HG03469 (cell line): ENCODE measurements at regions not wholly inside any gene's neighbourhood (a gene's known extent, or its start where the extent isn't known, plus 50 kb on each side); places are given as distances from the start of the nearest gene placed in this dataset.
"Not testable (repeated sequence)": the region's sequence is repeated elsewhere in the genome, so short reads cannot be mapped to it uniquely, and the experiment has no call there.

Experiments
- ATAC-seq: cut with Tn5 transposase; IDR thresholded peaks from one replicate; pipeline ENCODE4 v1.9.1; 2021; ENCODE audit warnings: mild to moderate bottlenecking, moderate library complexity, moderate number of reproducible peaks; ENCODE audit not compliant: unreplicated experiment

GRCh38 chr5:143898916-143899591 is 87.1 kb downstream of the HMHB1 start:
- ATAC-seq, result no peak

GRCh38 chr5:143908959-143909358 is 97.0 kb downstream of the HMHB1 start:
- ATAC-seq, result no peak

- no peak for ATAC-seq
Observed at GRCh38 chr5:143913008-143913752, 101.2 kb downstream of the HMHB1 start.

- ATAC-seq, result no peak
Observed at GRCh38 chr5:143914756-143915155, 102.8 kb downstream of the HMHB1 start.

GRCh38 chr5:143916451-143916850 is 104.5 kb downstream of the HMHB1 start:
- no peak for ATAC-seq

- no peak for ATAC-seq
Observed at GRCh38 chr5:143918961-143919360, 107.0 kb downstream of the HMHB1 start.

- no peak for ATAC-seq
Observed at GRCh38 chr5:143920772-143921171, 108.8 kb downstream of the HMHB1 start.

GRCh38 chr5:143921525-143922311 is 109.8 kb downstream of the HMHB1 start:
- no peak for ATAC-seq

- ATAC-seq, result no peak
Observed at GRCh38 chr5:143922718-143923117, 110.8 kb downstream of the HMHB1 start.

GRCh38 chr5:143923634-143924266 is 111.8 kb downstream of the HMHB1 start:
- no peak for ATAC-seq

GRCh38 chr5:143924311-143924978 is 112.5 kb downstream of the HMHB1 start:
- no peak for ATAC-seq

- not testable (repeated sequence) for ATAC-seq
Observed at GRCh38 chr5:143924979-143925325, 113.0 kb downstream of the HMHB1 start.

- no peak for ATAC-seq
Observed at GRCh38 chr5:143929486-143929885, 117.5 kb downstream of the HMHB1 start.

- no peak for ATAC-seq
Observed at GRCh38 chr5:143930561-143930960, 118.6 kb downstream of the HMHB1 start.

- no peak for ATAC-seq
Observed at GRCh38 chr5:143931476-143931875, 119.5 kb downstream of the HMHB1 start.

GRCh38 chr5:143931986-143932385 is 120.0 kb downstream of the HMHB1 start:
- no peak for ATAC-seq

GRCh38 chr5:143932584-143932983 is 120.6 kb downstream of the HMHB1 start:
- no peak for ATAC-seq

- no peak for ATAC-seq
Observed at GRCh38 chr5:143933451-143933850, 121.5 kb downstream of the HMHB1 start.

GRCh38 chr5:143934821-143935220 is 122.9 kb downstream of the HMHB1 start:
- ATAC-seq, result no peak

GRCh38 chr5:143938230-143938629 is 126.3 kb downstream of the HMHB1 start:
- ATAC-seq, result no peak

GRCh38 chr5:143946837-143947236 is 134.9 kb downstream of the HMHB1 start:
- ATAC-seq, result no peak
